Duodenal mucosa (tissue), 2 donors: ENCODE measurements at regions not wholly inside any gene's neighbourhood (a gene's known extent, or its start where the extent isn't known, plus 50 kb on each side); places are given as distances from the start of the nearest gene placed in this dataset.
"Not testable (repeated sequence)": the region's sequence is repeated elsewhere in the genome, so short reads cannot be mapped to it uniquely, and the experiment has no call there.

ENCODE experiments used
- H3K27ac ChIP-seq: one replicate; pipeline ENCODE4 v1.7.0; 2013; ENCODE audit warnings: low read depth, low read length
- H3K27me3 ChIP-seq, 2 donors: one replicate each; pipeline ENCODE4 v1.7.0; 2013; ENCODE audit warnings: low read length in 2 of 2, control low read depth in 1 of 2; ENCODE audit not compliant: insufficient read depth in 2 of 2, control insufficient read depth in 1 of 2
- H3K36me3 ChIP-seq, 2 donors: one replicate each; pipeline ENCODE4 v1.7.0; 2013; ENCODE audit warnings: low read length in 2 of 2, control low read depth in 1 of 2; ENCODE audit not compliant: insufficient read depth in 2 of 2, control insufficient read depth in 1 of 2
- H3K4me1 ChIP-seq, 2 donors: one replicate each; pipeline ENCODE4 v1.7.0; 2013; ENCODE audit warnings: low read length in 2 of 2, control low read depth in 1 of 2; ENCODE audit not compliant: insufficient read depth in 2 of 2, control insufficient read depth in 1 of 2
- H3K4me3 ChIP-seq, 2 donors: one replicate each; pipeline ENCODE4 v1.7.0; 2013; ENCODE audit warnings: low read length in 2 of 2, low read depth in 1 of 2
- H3K9ac ChIP-seq, 2 donors: one replicate each; pipeline ENCODE4 v1.7.0; 2013; ENCODE audit warnings: low read length in 2 of 2, low read depth in 1 of 2
- H3K9me3 ChIP-seq, 2 donors: one replicate each; pipeline ENCODE4 v1.7.0; 2013; ENCODE audit warnings: low read length in 2 of 2, control low read depth in 1 of 2; ENCODE audit not compliant: control insufficient read depth in 1 of 2

DNA sequence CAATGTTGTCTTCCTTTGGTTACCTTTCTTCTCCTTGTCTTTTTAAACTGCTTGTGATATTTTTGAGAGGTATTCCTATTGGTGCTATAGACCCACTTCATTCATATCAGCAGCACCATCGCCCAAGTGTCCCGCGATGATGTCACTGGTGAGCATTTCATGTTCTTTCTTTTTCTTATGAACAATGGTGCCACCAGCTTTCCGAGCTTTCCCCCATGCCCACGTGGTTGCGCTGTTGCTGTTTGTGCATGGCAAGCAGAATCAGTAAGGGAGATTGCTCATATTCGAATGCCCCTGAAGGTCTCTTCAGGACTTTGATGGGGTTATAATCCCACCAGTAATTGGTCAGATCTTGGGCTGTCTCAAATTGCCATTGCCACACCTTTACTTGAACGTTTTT lies 221.6 kb upstream of the USP9Y start:
- Histone ChIP-seq H3K27ac (no peak overlapping the region), H3K9ac (no peak overlapping the region), H3K4me3 (no peak overlapping the region), H3K9me3 (no peaks in the 10 kb centered on the region), H3K36me3 (no peaks in the 10 kb centered on the region), H3K27me3 (no peaks in the 10 kb centered on the region), H3K4me1 (no peaks in the 10 kb centered on the region)

- no peaks in the 10 kb centered on the region for H3K4me1 ChIP-seq
- no peaks in the 10 kb centered on the region for H3K9me3 ChIP-seq
- H3K27me3 ChIP-seq = no peaks in the 10 kb centered on the region
- no peak overlapping the region for H3K27ac ChIP-seq
- H3K9ac ChIP-seq = no peak overlapping the region
- H3K36me3 ChIP-seq = no peaks in the 10 kb centered on the region
- H3K4me3 ChIP-seq = no peak overlapping the region
These were observed 217.6 kb upstream of the USP9Y start for GRCh38 chrY:12483394-12483793.

DNA sequence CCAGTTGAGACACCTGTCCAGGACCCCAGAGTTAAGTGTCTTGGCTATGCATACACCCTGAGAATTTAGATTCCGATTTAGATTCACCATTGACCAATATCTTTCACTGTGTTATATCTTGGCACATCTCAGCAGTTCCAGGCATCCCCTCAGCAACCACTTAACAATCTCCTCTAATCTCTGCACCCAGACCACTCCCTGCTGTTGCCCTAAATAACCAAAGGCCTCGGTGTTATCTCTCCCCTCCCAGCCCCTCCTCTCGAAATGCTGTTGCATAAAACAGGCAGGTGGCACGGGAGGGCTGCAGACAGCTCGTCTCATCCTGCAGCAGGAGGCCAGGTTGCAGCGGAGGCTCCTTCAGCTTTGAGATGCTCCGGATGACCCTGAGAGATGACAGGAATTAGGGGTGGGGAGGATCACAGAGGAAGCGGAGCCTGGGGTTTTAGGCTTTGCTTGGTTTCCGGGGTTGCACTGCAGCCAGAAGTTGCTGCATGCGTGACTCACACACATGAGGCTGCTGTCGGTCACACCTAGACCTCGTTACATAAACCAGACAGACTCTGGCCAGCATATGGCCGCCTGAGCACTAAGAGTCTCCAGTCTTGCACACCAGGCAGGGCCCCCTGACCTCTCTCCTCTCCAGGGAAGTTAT lies 210.3 kb upstream of the USP9Y start:
- Histone ChIP-seq H3K36me3 (no peaks in the 10 kb centered on the region), H3K9me3 (no peaks in the 10 kb centered on the region), H3K4me1 (no peaks in the 10 kb centered on the region), H3K27ac (no peak overlapping the region), H3K4me3 (no peak overlapping the region), H3K27me3 (no peaks in the 10 kb centered on the region), H3K9ac (no peak overlapping the region)

- H3K9me3 ChIP-seq = no peaks in the 10 kb centered on the region
- H3K4me3 ChIP-seq = no peak overlapping the region
- no peaks in the 10 kb centered on the region for H3K36me3 ChIP-seq
- H3K4me1 ChIP-seq = no peaks in the 10 kb centered on the region
- no peak overlapping the region for H3K27ac ChIP-seq
- no peak overlapping the region for H3K9ac ChIP-seq
- no peaks in the 10 kb centered on the region for H3K27me3 ChIP-seq
These were observed 208.8 kb upstream of the USP9Y start for GRCh38 chrY:12492218-12492617.

DNA sequence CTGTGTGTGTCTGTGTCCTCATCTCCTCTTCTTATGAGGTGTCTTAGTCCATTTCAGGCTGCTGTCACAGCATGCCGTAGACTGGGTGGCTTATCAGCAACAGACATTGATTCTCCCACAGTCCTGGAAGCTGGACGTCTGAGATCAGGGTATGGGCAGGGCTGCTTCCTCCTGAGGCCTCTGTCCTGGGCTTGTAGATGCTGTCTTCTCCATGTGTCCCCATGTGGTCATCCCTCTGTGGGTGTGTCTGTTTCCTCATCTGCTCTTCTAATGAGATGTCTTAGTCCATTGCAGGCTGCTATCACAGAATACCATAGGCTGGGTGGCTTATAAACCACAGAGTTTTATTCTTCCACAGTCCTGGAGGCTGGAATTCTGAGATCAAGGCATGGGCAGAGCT lies 205.0 kb upstream of the USP9Y start:
- H3K9me3 ChIP-seq = no peaks in the 10 kb centered on the region
- no peaks in the 10 kb centered on the region for H3K36me3 ChIP-seq
- no peaks in the 10 kb centered on the region for H3K27me3 ChIP-seq
- no peak overlapping the region for H3K27ac ChIP-seq
- no peak overlapping the region for H3K4me3 ChIP-seq
- no peak overlapping the region for H3K9ac ChIP-seq
- no peaks in the 10 kb centered on the region for H3K4me1 ChIP-seq

GRCh38 chrY:12500096-12500495 lies 200.9 kb upstream of the USP9Y start:
- Histone ChIP-seq H3K4me3 (no peak overlapping the region), H3K36me3 (no peaks in the 10 kb centered on the region), H3K27me3 (no peaks in the 10 kb centered on the region), H3K9ac (no peak overlapping the region), H3K27ac (no peak overlapping the region), H3K4me1 (no peaks in the 10 kb centered on the region), H3K9me3 (no peaks in the 10 kb centered on the region)

GRCh38 chrY:12504028-12504427 lies 197.0 kb upstream of the USP9Y start:
- H3K4me3 ChIP-seq, H3K36me3 ChIP-seq, H3K4me1 ChIP-seq, H3K9me3 ChIP-seq, H3K27me3 ChIP-seq, H3K9ac ChIP-seq, H3K27ac ChIP-seq: not testable (repeated sequence)

- Histone ChIP-seq H3K27me3 (no peaks in the 10 kb centered on the region), H3K27ac (no peak overlapping the region), H3K4me3 (no peak overlapping the region), H3K36me3 (no peaks in the 10 kb centered on the region), H3K4me1 (no peaks in the 10 kb centered on the region), H3K9me3 (no peaks in the 10 kb centered on the region), H3K9ac (no peak overlapping the region)
These were observed 183.7 kb upstream of the USP9Y start for GRCh38 chrY:12517338-12517737.

GRCh38 chrY:12525206-12525605 lies 175.8 kb upstream of the USP9Y start:
- H3K27me3 ChIP-seq = no peaks in the 10 kb centered on the region
- no peak overlapping the region for H3K9ac ChIP-seq
- H3K27ac ChIP-seq = no peak overlapping the region
- no peaks in the 10 kb centered on the region for H3K4me1 ChIP-seq
- no peaks in the 10 kb centered on the region for H3K9me3 ChIP-seq
- H3K4me3 ChIP-seq = no peak overlapping the region
- no peaks in the 10 kb centered on the region for H3K36me3 ChIP-seq

GRCh38 chrY:12526362-12527063 lies 174.5 kb upstream of the USP9Y start:
- Histone ChIP-seq H3K36me3 (no peaks in the 10 kb centered on the region), H3K4me3 (no peak overlapping the region), H3K27me3 (no peaks in the 10 kb centered on the region), H3K4me1 (no peaks in the 10 kb centered on the region), H3K9ac (no peak overlapping the region), H3K27ac (no peak overlapping the region), H3K9me3 (no peaks in the 10 kb centered on the region)
